CD14-positive monocyte (primary cell): ENCODE measurements at regions not wholly inside any gene's neighbourhood (a gene's known extent, or its start where the extent isn't known, plus 50 kb on each side); places are given as distances from the start of the nearest gene placed in this dataset.

Experiments
- DNase-seq, 3 donors: peaks; one replicate each; pipeline ENCODE4 v3.0.0-alpha.2; 2011 to 2022
- H2AFZ ChIP-seq: 2 replicates; pipeline ENCODE4 v1.6.0; 2012; ENCODE audit warnings: mild to moderate bottlenecking, low read depth, low read length, inconsistent platforms; ENCODE audit not compliant: insufficient read depth, poor library complexity, severe bottlenecking
- H3K27ac ChIP-seq, 2 donors: 1 replicate in 1 of 2; 2 replicates in 1 of 2; pipeline ENCODE4 v1.5.1; 2012 to 2013; ENCODE audit warnings: low read length in 2 of 2, control low read depth in 1 of 2, inconsistent platforms in 1 of 2, low read depth in 1 of 2, mild to moderate bottlenecking in 1 of 2
- H3K27me3 ChIP-seq, 2 donors: one replicate each; pipeline versions ENCODE4 v1.6.0 to v1.6.1; 2011 to 2013; ENCODE audit warnings: low read length in 2 of 2; ENCODE audit not compliant: control insufficient read depth in 2 of 2, insufficient read depth in 2 of 2
- H3K36me3 ChIP-seq, 2 donors: replicated peaks in 1 of 2; 1 replicate in 1 of 2; 2 replicates in 1 of 2; pipeline versions ENCODE4 v1.5.1 to v1.6.1; 2012 to 2013; ENCODE audit warnings: low read length in 2 of 2, control low read depth in 1 of 2, inconsistent platforms in 1 of 2, mild to moderate bottlenecking in 1 of 2; ENCODE audit not compliant: insufficient read depth in 2 of 2, control insufficient read depth in 1 of 2
- H3K4me1 ChIP-seq, 2 donors: 1 replicate in 1 of 2; 2 replicates in 1 of 2; pipeline versions ENCODE4 v1.5.1 to v1.6.1; 2012 to 2013; ENCODE audit warnings: low read length in 2 of 2, control low read depth in 1 of 2, inconsistent platforms in 1 of 2, mild to moderate bottlenecking in 1 of 2, moderate library complexity in 1 of 2; ENCODE audit not compliant: insufficient read depth in 2 of 2, control insufficient read depth in 1 of 2
- H3K4me2 ChIP-seq: replicated peaks from 2 replicates; pipeline ENCODE3; 2012; ENCODE audit warnings: low read length, moderate library complexity, mild to moderate bottlenecking; ENCODE audit not compliant: poor library complexity, severe bottlenecking; ENCODE audit errors: extremely low read depth
- H3K4me3 ChIP-seq, 3 experiments: fragments of 200-600 bp in 1 of 3; sonication (generic) in 1 of 3; replicated peaks in 1 of 3; 1 replicate in 2 of 3; 2 replicates in 1 of 3; pipeline ENCODE4 v1.5.1; 2011 to 2013; ENCODE audit warnings: low read length in 3 of 3, mild to moderate bottlenecking in 3 of 3, control low read depth in 2 of 3, low read depth in 2 of 3, inconsistent platforms in 1 of 3, moderate library complexity in 1 of 3
- H3K79me2 ChIP-seq: 2 replicates; pipeline ENCODE4 v1.6.0; 2012; ENCODE audit warnings: mild to moderate bottlenecking, control low read depth, inconsistent platforms, low read length, moderate library complexity; ENCODE audit not compliant: insufficient read depth
- H3K9ac ChIP-seq: 2 replicates; pipeline ENCODE4 v1.6.0; 2017; ENCODE audit warnings: low read length, mild to moderate bottlenecking; ENCODE audit not compliant: insufficient read depth, poor library complexity, severe bottlenecking
- H3K9me3 ChIP-seq, 2 donors: replicated peaks in 1 of 2; 1 replicate in 1 of 2; 2 replicates in 1 of 2; pipeline versions ENCODE4 v1.5.1 to v1.6.1; 2012 to 2013; ENCODE audit warnings: low read length in 2 of 2, control low read depth in 1 of 2; ENCODE audit not compliant: control insufficient read depth in 1 of 2, insufficient read depth in 1 of 2
- H4K20me1 ChIP-seq: 2 replicates; pipeline ENCODE4 v1.6.0; 2012; ENCODE audit warnings: mild to moderate bottlenecking, low read length, control low read depth, moderate library complexity; ENCODE audit not compliant: insufficient read depth
- H3K27ac Mint-ChIP-seq, 7 donors: one replicate each; pipeline ENCODE4 v1.8.0; 2020; ENCODE audit warnings: mild to moderate bottlenecking in 7 of 7, mixed read lengths in 7 of 7, moderate library complexity in 6 of 7, inconsistent platforms in 2 of 7
- H3K27me3 Mint-ChIP-seq, 3 donors: one replicate each; pipeline ENCODE4 v1.8.0; 2021 to 2022; ENCODE audit warnings: low read depth in 3 of 3, mild to moderate bottlenecking in 3 of 3, mixed read lengths in 3 of 3, moderate library complexity in 3 of 3, inconsistent platforms in 1 of 3
- H3K36me3 Mint-ChIP-seq, 2 donors: one replicate each; pipeline ENCODE4 v1.8.0; 2020; ENCODE audit warnings: mixed read lengths in 2 of 2, inconsistent platforms in 1 of 2, mild to moderate bottlenecking in 1 of 2
- H3K4me1 Mint-ChIP-seq: one replicate; pipeline ENCODE4 v1.8.0; 2020; ENCODE audit warnings: mild to moderate bottlenecking, mixed read lengths
- H3K4me3 Mint-ChIP-seq, 2 donors: one replicate each; pipeline ENCODE4 v1.8.0; 2020; ENCODE audit warnings: mild to moderate bottlenecking in 2 of 2, mixed read lengths in 2 of 2, moderate library complexity in 1 of 2
- H3K9me3 Mint-ChIP-seq, 7 donors: one replicate each; pipeline ENCODE4 v1.8.0; 2020 to 2022; ENCODE audit warnings: mixed read lengths in 7 of 7, mild to moderate bottlenecking in 6 of 7, moderate library complexity in 6 of 7, inconsistent platforms in 2 of 7
- WGBS: methylation state at CpG from one replicate; pipeline ENCODE4 v1.1.5; 2013; ENCODE audit warnings: missing lambda C conversion rate; ENCODE audit not compliant: insufficient coverage; 5-methylcytosine and 5-hydroxymethylcytosine counted together
- intact Hi-C, 2 donors: fragments of 100-400 bp; cut with micrococcal nuclease; formaldehyde crosslinking; loops; one replicate each; pipeline versions ENCODE4 v1.15.0 to v1.15.1; 2023
- TF ChIP-seq, protein P1 (sequence below): fragments of 200-600 bp; IDR thresholded peaks from one replicate; pipeline ENCODE4 v1.8.0; 2022; ENCODE audit warnings: antibody characterized with exemption, mild to moderate bottlenecking

DNA sequence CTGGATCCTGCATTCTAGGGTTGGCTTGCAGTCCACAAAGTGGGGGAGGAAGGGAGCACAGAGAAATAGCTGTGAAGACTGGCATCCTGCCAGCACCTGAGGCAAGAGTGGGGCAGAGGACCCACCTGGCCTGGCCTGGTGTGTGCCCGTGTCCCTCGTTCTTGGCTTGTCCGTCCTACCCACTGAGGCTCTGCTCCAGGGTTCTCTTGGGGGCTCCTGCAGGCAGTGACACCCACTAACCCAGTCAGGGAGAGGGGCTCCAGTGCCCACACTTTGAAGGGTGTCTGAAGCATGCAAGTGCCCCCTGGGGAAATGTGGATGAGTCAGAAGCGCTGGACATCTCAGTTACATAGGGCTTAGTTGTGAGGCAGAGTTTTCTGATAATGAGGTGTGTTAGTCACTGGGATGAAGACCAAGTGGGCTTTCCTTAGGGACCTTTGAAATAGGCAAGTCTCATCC, 79.4 kb downstream of the SLC4A3 start:
- H3K79me2 ChIP-seq, result no peaks in the 10 kb centered on the region

DNA sequence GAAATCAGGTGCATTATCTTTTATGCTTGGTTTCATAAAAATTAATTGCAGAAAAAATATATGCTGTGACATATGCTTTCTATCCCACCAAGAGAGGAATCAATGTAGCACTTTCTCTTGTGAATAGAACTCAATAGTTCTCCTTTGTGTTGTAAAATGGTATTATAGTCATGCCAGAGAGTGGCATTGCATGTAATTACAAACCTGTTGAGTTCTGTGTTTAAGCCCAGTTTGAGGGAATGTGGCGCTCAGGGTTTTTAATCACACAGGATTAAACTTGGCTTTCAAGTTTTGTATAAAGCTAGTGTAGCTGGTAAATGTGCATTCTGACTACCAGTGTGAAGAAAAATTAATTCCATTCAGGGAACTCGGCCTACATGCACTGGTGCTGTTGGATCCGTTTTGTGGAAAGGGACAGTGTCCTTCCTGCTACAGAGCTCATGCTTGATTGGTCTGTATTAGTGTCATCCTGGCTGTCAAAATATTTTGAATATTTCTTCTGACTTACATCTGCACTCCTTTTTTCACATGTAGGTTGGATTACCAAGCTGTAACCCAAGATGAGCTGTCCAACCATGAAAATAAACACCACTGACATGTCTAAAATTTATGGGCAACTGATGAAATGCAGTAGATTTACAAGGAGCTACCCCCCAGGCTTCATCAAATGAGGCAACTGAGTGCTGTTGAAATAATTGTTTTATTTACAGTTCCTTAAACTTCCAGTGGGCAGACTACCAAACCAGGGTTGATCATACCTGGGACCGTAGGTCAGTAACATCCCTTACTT, 80.3 kb downstream of the SLC4A3 start:
- H3K27me3 ChIP-seq, result no peaks in the 10 kb centered on the region
- Mint-ChIP-seq H3K4me3 (no peak overlapping the region), H3K9me3 (peaks cover 1 to 9% (median 2%) of the 10 kb centered on the region in 7 donors), H3K4me1 (no peaks in the 10 kb centered on the region), H3K27ac (no peak overlapping the region), H3K27me3 (peaks cover 6 to 14% (median 10%) of the 10 kb centered on the region in 3 donors), H3K36me3 (no peaks in the 10 kb centered on the region)
- TF ChIP-seq, protein P1, sequence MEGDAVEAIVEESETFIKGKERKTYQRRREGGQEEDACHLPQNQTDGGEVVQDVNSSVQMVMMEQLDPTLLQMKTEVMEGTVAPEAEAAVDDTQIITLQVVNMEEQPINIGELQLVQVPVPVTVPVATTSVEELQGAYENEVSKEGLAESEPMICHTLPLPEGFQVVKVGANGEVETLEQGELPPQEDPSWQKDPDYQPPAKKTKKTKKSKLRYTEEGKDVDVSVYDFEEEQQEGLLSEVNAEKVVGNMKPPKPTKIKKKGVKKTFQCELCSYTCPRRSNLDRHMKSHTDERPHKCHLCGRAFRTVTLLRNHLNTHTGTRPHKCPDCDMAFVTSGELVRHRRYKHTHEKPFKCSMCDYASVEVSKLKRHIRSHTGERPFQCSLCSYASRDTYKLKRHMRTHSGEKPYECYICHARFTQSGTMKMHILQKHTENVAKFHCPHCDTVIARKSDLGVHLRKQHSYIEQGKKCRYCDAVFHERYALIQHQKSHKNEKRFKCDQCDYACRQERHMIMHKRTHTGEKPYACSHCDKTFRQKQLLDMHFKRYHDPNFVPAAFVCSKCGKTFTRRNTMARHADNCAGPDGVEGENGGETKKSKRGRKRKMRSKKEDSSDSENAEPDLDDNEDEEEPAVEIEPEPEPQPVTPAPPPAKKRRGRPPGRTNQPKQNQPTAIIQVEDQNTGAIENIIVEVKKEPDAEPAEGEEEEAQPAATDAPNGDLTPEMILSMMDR, result no peak
- no peaks in the 10 kb centered on the region for H3K4me1 ChIP-seq
- H4K20me1 ChIP-seq, result no peaks in the 10 kb centered on the region
- H3K27ac ChIP-seq, result no peak overlapping the region
- H3K4me2 ChIP-seq, result no peak overlapping the region
- no peak for DNase-seq
- no peaks in the 10 kb centered on the region for H3K36me3 ChIP-seq
- no peak overlapping the region for H3K4me3 ChIP-seq
- intact Hi-C loops, result no loop called here
- H3K79me2 ChIP-seq, result no peaks in the 10 kb centered on the region
- no peak overlapping the region for H2AFZ ChIP-seq
- WGBS, result 100% methylated on average over 3 of the region's 4 CpGs
- H3K9ac ChIP-seq, result no peak overlapping the region
- H3K9me3 ChIP-seq, result no peaks in the 10 kb centered on the region

More for the DNA sequence above, 79.4 kb downstream of the SLC4A3 start:
- Histone ChIP-seq H3K4me1 (no peaks in the 10 kb centered on the region), H4K20me1 (no peaks in the 10 kb centered on the region), H3K9me3 (no peaks in the 10 kb centered on the region), H3K27me3 (no peaks in the 10 kb centered on the region), H3K4me2 (no peak overlapping the region), H2AFZ (no peak overlapping the region), H3K36me3 (no peaks in the 10 kb centered on the region), H3K27ac (no peak overlapping the region), H3K9ac (no peak overlapping the region), H3K4me3 (no peak overlapping the region)
- 94% methylated on average over 4 of the region's 4 CpGs for WGBS
- peaks cover 6 to 12% (median 8%) of the 10 kb centered on the region in 3 donors for H3K27me3 Mint-ChIP-seq
- TF ChIP-seq, protein P1, result no peak
- peaks cover 0 to 5% (median 0%) of the 10 kb centered on the region in 7 donors for H3K9me3 Mint-ChIP-seq
- no peaks in the 10 kb centered on the region for H3K4me1 Mint-ChIP-seq
- no peak overlapping the region for H3K27ac Mint-ChIP-seq
- H3K36me3 Mint-ChIP-seq, result no peaks in the 10 kb centered on the region
- intact Hi-C loops, result no loop called here
- no peak for DNase-seq
- no peak overlapping the region for H3K4me3 Mint-ChIP-seq
